DMS 273 treated with DMSO at 0.1 percent for 48 hours (cell line): ENCODE measurements at regions not wholly inside any gene's neighbourhood (a gene's known extent, or its start where the extent isn't known, plus 50 kb on each side); places are given as distances from the start of the nearest gene placed in this dataset.

Source experiments
- DNase-seq: peaks from one replicate; lab custom pipeline; 2025; lab: John Stamatoyannopoulos, UW

DNA sequence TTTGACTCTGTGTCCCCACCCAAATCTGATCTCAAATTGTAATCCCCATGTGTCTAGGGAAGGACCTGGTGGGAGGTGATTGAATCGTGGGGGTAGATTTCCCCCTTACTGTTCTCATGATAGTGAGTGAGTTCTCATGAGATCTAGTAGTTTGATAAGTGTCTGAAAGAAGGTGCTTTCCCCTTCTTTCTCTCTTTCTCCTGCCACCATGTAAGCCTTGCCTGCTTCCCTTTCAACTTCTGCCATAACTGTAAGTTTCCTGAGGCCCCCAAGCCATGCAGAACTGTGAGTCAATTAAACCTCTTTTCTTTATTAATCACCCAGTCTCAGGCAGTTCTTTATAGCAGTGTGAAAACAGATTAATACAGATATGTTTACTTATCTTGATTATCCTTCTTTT lies 266.5 kb upstream of the GYPC start:
- DNase-seq: no peak

DNA sequence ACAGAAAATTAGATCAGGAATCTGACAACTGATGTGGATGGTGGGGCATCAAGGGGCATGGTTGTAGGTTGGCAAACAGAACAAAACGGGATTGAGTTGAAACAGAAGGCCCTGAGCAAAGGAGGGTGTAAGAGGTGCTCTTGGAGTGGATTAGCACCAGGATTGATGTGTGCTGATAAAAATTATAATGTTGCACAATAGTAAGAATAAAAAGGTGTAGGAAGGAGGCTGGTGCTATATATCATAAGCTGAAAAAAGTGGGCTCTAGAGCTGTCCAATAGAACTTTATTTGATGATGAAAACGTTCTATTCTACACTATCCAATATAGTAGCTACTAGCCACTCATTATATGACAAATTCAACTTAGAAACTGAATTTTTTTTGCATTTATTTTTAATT lies 263.1 kb upstream of the GYPC start:
- no peak for DNase-seq

DNA sequence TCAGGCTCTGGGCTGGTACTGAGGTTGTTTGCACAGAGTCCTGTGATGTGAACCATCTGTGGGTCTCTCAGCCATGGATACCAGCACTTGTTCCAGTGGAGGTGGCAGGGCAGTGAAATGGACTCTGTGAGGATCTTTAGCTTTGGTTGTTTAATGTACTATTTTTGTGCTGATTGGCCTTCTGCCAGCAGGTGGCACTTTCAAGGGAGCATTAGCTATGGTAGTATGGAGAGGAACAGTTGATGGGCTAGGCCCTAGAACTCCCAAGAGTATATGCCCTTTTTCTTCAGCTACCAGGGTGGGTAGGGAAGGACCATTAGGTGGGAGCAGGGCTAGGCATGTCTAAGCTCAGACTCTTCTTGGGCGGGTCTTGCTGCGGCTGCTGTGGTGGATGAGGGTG lies 257.0 kb upstream of the GYPC start:
- DNase-seq: no peak

DNA sequence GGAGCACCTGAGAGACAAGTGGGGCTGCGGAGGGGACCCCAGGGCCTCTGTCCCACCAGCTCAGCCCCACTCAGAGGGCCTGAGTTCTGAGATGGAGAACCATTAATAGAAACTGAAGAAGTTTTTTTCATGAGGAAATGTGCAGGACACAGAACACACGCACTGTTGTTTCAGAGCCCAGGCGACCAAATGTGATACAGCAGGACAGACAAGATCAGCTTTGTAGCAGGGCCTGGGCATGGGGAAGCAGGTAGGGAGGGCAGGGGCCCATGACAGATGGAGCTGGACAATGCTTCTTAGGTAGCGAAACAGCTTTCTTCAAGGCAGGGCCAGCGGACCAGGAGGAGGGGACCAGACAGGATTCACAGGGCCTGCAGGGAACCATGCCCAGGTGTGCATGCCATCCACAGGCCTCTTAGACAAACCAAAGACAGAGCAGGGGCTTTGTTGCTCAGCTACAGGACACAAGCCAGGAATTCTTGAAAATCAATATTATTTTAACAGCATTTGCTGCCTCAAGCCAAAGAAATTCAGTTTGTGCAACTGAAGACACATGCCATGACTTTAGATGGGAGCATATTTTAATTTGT lies 252.8 kb upstream of the GYPC start:
- DNase-seq: no peak

DNA sequence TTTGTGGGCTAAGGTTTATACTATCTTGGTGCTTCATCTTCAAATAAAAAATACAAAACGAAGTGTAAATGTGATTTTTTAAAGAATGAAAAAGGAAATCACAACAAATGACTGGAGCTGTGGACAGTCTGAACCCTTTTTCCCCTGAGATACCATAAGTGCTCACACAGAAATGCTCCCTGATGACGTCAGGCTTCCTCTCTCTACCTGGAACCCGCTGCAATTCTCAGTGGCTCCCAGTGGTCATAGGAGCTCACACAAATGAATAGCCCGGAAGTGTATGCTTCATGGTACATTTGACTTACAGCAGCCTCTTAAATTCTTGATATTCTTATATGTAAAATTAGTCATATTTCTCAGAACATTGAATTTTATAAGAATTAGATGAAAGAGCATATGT lies 249.7 kb upstream of the GYPC start:
- no peak for DNase-seq

DNA sequence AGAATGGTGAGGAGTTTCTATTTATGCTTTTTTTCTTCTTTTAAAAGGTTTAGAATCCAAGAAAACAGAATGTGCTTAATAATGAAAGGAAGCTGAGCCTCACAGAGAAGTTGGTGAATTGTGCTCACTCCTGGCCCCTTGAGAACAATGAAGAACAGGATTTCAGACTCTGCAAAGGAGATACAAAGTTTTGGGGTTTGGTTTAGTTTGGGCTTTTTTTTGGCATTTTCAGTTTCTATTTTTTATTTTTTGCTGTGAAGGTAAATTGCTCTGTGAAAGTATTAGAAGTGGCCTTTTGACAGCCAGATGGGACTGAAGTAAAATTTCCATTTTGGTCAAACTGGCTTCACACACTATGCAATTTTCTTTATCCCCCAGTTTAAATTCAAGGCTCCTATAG lies 247.3 kb upstream of the GYPC start:
- no peak for DNase-seq

DNA sequence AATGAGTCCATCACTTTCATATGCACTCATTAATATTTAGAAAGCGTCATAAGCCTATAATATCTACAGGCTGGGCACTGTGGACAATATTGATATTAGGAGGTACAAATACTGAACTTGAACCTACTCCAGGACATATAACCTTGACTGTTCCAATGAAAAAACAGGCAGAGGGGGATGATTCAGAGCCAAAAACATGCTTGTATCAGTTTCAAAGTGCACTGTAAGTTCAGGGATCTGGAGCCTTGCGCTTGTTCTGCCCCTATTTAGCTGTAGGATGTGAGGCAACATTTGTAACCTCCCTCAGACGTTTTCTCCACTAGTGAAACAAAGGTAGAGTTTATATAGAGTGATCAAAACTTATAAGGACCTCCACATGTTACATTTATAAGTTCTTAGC lies 246.1 kb upstream of the GYPC start:
- no peak for DNase-seq

DNA sequence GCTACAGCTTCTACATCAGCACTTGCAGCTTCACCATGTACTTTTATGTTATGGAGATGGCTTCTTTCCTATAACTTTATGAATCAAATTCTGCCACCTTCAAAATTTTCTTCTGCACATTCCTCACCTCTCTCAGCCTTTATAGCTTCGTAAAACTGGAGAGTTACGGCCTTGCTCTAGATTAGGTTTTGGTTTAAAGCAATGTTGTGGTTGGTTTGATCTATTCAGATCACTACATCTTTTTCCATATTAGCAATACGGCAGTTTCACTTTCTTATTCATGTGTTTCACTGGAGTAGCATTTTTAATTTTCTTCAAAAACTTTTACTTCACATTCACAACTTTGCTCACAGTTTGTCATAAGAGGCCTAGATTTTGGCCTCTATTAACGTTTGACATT lies 242.9 kb upstream of the GYPC start:
- no peak for DNase-seq

DNA sequence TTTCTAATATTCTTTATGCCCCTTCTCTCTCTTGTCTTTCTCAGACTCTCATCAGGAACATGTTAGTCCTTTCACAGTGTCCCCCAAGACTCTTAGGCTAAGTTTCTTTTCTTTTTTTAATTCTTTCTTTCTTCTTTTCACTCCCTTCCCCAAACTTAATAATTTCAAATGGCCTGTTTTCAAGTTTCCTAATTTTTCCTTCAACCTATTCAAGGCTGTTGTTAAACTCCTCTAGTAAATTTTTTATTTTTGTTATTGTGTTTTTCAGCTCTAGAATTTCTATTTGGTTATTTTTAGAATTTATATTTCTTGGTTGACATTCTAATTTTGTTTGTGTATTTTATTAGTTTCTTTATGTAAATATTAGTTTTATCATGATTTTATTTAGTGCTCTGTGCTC lies 236.6 kb upstream of the GYPC start:
- no peak for DNase-seq

DNA sequence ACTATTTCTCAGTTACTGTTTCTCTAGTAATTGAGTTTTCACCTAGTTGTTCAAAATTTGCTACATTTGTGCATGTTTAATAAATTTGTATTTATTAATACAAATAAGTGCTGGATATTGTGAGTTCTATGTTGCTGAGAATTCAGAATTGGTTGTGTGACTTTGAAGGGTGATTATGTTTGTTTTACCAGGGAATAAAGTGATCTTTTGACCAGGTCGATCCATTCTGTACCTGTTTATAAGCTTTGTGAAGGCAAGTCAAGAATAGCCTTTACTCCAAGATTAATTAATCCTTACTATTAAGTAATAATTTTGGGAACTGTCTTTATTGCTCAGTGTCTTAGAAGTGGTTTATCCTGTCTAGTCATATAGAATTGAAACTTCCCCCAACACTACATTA lies 230.0 kb upstream of the GYPC start:
- DNase-seq: no peak

DNA sequence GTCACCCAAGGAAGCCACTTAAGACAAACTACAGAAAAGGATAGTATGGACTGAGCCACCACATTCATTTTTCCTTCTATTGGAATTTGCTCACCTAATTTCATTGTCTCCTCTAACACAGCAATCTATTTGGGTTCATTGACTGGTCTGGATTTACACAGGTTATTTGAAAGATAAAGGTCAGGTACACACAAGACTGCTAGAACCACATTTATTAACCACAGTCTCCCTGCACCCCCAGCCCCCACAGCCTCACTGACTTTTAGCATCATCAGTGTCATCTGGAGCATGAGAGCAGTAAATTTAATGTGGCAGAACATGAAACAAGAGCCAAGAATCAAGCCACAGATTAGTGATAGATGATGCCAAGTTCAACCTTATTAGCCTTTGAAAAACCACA lies 226.9 kb upstream of the GYPC start:
- DNase-seq: no peak

DNA sequence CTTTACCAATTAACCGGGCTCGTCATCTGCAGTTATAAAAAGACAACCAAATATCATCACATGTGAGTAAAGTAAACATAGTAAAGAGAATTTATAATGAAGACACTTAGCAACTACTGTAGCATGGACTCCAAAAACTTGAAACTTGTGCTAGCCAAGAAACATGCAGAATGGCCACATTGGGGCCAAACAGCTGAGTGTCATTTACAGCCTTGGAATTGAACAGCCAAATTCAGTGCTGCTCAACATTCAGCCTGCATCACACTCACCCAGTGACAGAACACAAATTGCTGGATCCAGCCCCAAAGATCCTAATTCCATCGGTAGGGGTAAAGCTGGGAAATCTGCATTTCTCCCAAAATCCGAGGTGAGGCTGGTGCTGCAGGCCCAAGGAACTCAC lies 224.8 kb upstream of the GYPC start:
- no peak for DNase-seq

DNA sequence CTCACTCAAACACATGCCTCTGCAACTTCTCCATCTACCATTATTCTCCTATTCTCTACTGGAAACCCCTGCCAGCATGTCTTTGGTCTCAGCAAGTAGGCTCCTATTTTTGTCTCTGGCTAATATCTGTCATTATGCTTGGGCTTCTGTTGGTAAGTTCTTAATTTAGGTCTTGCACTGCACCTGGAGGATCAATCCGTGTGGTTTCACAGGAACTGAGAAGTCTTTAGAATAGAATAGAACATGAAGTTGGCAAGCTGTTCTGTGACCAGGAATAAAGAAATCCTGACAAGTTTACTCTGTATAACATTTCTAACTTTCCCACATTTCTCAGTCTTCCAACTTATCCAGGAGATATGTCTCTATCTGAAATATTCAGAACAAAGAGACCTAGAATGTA lies 219.5 kb upstream of the GYPC start:
- no peak for DNase-seq

DNA sequence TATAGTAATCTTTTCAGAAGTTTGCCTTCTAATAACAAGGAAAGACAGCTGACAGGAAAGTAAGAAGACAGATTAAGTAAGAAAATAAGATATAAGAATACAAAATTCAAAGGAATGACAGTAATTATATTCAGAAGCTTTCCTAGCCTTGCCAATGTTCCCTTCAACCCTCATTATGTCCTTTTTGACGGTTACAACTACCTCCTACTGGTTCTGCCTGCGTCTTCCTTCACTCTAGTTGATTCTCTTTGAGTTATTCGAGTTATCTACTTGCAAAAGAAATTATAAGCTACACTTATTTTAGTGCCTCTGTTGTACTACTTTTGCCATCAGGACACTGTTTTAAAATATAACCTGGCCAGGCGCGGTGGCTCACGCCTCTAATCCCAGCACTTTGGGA lies 218.9 kb upstream of the GYPC start:
- no peak for DNase-seq

DNA sequence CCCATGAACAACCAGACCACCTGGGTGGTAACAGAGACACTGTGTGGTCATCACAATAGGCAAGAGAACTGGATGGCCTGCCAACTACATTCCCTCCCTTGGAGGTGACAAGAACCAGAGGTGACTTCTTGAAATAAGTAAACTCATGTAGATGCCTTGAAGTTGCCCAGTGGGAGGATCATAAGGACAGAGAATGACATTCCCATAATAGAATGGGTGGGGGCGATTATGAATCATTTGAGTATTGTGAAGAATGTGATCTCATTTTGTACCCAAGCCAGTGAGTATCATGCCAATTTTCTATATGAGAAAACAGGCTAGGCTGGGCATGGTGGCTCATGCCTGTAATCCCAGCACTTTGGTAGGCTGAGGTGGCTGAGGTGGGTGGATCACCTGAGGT lies 211.4 kb upstream of the GYPC start:
- no peak for DNase-seq

DNA sequence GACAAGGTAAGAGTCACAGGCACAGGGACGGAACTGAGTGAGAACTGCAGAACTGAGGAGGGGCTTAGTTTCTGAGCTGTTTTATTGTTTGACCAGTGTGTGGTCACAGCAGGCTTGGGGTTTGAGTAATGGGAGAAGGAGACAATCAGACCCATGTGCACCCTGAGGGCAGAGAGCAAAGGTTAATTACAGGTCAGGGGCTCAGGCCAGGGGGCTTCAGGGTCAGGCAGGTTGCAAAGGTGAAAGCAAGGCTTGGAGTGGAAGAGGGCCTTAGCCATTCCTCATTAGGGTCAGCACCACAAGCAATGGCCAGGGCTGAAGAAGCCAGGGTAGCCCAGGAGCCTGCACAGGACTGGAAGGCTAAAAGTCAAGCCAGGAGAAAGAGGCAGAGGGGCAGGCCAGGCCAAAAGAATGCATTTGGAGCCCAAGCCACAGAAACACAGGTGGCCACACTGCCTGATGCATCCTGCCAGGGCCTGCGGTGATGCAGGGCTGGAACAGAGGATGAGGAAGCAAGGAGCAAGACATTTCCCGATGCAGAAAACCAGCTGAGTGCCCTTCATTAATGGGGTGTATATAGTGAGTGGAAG lies 209.8 kb upstream of the GYPC start:
- no peak for DNase-seq

DNA sequence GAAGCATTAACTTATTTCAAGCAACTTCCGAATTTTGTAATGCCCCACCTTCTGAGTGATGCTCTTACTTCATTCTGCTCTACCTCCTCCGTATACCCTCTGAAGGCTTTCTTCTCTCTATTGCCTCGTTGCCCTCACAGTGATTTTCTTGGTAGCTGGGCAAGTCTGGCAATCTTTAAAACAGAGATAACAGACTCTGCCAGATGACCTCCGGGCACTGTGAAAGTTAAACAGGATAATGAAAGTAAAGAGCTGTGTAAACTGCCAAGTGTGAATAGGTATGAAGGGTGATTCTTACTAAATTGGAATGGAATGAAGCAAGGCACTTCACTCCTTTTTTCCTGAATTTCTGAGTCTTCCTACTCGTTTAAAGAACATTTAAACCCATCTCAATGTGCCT lies 207.3 kb upstream of the GYPC start:
- no peak for DNase-seq

DNA sequence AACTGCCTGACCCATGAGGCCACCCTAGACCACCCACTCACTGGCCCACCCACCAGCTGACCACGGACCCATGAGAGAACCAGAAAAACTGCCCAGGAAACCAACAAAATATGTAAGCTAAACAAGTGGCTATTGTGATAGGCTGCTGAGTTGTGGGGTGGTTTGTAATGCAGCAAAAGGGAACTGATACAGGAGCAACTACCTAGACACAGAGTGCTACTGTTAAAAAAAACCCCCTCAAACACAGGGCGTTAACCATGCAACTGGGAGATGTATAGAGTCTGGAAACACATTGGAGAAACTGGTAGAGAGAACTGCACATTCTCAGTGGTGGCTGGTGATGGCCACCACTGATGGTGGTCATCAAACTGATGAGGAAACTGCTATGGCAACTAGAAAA lies 206.3 kb upstream of the GYPC start:
- DNase-seq: no peak

DNA sequence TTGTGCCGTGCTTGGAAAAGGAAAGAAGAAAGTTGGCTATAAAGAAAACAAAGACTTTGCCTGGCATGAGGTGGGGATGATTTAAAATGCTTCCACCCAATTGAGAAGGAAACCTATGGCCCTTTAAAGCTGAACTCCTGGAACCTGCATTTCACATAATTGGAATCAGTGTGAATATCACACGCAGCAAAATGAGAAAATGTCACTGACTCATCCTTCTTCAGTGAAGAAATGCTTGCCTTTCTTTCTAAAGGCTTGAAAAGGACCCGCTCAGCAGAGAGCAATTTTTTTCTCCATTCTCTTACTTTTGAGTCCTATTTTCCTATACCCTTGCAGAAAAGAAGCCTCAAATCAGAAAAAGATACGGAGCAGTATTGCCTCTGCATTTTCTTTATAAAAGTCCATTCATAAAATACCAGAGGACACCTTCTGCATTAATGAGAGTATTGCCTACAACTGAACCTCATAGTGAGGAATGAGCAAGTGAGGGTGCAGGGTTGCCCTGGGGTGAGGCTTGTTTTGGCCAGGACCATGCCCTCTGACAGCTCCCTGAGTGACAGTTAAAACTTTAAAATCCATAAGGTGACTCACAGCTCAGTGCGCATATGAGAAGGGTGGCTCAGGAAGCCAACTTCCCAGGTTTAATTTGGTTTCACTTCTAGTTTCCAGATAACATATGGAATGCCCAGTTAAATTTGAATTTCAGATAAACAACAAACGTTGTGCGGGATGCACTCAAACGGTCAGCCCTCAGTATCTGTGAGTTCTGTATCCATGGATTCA lies 191.9 kb upstream of the GYPC start:
- DNase-seq: no peak

DNA sequence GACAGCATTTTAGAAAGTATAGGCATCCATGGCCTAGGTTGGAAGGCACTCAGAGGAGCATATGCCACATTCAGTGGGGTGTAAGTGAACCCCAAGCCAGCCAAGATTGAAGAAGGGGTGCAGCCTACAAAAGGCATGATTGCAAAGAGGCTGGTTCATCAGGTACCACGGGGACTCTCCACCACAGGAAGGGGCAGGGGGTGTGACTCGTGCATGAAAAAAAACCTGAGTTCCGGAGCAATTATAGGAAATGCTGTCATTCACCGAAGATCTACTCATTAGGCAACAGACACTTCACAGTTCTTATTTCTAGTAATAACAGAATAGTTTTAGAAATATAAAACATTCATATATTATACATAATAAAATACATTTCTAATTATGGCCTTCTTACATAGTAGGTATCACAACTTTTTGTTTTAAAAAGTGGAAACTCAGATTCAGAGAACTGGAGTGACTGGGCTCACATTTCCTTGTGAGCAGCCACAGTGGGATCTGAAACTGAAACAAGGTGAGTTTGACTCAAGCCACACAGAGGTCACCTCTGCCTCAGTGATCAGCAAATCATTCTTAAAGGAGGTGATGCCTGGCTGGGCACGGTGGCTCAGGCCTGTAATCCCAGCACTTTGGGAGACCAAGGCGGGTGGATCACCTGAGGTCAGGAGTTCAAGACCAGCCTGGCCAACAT lies 188.4 kb upstream of the GYPC start:
- DNase-seq: no peak

DNA sequence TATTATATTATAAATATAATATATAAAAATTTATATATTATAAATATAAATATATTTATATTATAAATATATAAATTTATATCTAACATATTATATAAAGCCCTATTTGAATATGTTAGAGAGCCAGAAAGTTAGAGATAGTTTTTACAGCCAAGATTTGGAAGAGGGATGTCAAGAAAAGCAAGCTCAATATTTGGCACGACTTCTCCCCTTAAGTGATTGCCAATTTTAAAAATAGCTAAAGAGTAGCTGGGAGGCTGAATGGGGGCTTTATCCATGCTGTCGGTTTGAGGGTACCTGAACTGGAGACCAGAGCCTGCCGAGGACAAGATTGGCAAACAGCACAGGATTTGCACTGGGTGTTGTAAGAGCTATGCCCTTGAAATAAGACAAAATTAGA lies 180.9 kb upstream of the GYPC start:
- DNase-seq: no peak

DNA sequence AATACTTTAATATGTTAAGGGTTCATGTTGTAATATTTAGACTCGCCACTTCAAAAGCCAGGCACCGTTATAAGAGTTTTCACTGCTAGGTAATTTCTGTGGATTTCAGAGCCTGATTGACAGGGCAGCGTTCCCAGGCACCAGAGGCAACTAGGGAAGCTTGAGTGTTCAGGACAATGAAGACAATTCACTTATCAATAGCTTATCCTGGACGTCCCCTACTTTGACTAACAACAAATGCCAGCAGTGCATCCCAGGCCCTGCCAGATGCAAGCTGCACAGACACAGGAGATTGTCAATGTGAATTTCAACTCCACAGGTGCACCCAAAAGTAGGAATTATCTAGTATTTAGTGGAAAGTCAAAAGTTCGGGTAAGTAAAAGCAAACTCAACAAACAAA lies 179.3 kb upstream of the GYPC start:
- DNase-seq: no peak

DNA sequence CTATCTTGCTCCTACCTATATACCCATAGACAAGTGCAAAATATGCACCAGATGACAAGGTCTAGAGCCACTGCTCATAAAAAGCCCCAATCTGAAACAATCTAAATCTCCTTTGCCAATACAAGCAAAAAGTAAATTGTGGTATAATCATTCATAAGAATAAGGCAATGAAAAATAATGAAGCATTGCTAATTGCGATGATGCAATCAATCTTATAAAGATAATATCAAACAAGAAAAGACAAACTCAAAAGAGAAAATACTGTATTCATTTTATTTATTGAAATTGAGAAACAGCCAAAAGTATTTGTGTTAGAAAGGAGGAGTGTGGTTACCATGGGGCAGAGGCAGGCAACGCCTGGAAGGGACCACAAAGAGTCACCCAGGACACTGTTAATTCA lies 175.9 kb upstream of the GYPC start:
- no peak for DNase-seq
